ENCODE measurements at regions not wholly inside any gene's neighbourhood (a gene's known extent, or its start where the extent isn't known, plus 50 kb on each side); places are given as distances from the start of the nearest gene placed in this dataset.

DNA sequence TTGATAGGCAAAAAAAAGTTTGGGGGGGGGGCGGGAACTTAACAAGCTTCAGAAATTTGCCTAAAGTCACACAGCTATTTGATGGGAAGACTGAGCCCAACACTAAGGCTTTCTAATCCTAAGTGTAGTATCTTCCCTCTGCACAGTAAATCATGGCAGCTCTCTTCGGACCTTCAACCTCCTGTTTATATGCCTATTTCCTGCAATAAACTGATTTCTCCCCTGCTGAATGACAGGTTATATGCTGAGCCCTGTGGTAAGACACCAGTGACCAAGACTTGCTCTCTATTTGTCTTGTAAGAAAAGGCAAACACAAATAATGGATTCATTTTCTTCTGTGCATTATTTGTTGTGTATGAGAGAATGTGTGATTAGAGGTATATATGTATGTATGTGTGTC is 355.8 kb upstream of the ARRDC4 start:
- Histone ChIP-seq H3K79me2 (ENCODE audit: control insufficient read depth, insufficient read depth, low read length) (no peaks in the 10 kb centered on the region), H4K20me1 (replicated peaks; ENCODE audit: control insufficient read depth, extremely low read depth, insufficient read depth, low read length) (no peaks in the 10 kb centered on the region), H3K27ac (ENCODE audit: insufficient read depth, low read depth, low read length) (no peak overlapping the region), H3K27me3 (ENCODE audit: control insufficient read depth in 2 of 2, insufficient read depth in 2 of 2, low read length in 2 of 2) (no peaks in the 10 kb centered on the region), H3K4me2 (ENCODE audit: insufficient read depth, low read length) (no peak overlapping the region), H3K4me3 (replicated peaks in 1 of 3; ENCODE audit: insufficient read depth in 1 of 3, low read depth in 1 of 3, low read length in 3 of 3) (no peak overlapping the region), H2AFZ (ENCODE audit: low read depth, low read length) (no peak overlapping the region), H3K36me3 (ENCODE audit: control insufficient read depth in 2 of 2, extremely low read depth in 1 of 2, insufficient read depth in 2 of 2, low read length in 2 of 2) (no peaks in the 10 kb centered on the region), H3K9me3 (replicated peaks; ENCODE audit: control insufficient read depth, insufficient read depth, low read length) (no peaks in the 10 kb centered on the region), H3K9ac (replicated peaks; ENCODE audit: extremely low read depth, insufficient read depth, low read length) (no peak overlapping the region), H3K9me1 (replicated peaks; ENCODE audit: control insufficient read depth, extremely low read depth, insufficient read depth, low read length) (no peaks in the 10 kb centered on the region), H3K4me1 (ENCODE audit: control insufficient read depth, extremely low read depth, insufficient read depth, low read length) (no peaks in the 10 kb centered on the region)
- FAIRE-seq = no peak
- intact Hi-C loops (cut with micrococcal nuclease) (no loop called here), dilution Hi-C loops (cut with MboI; ENCODE audit: extremely low pct_ligation_motif_present, low sequenced_read_pairs) (no loop called here)
- DNase-seq (ENCODE audit: low read depth, low spot score) = no peak
- TF ChIP-seq EZH2 (IDR thresholded peaks at IDR 0.05; ENCODE audit: borderline replicate concordance, low read depth, low read length, severe bottlenecking) (no peak), POLR2AphosphoS5 (IDR thresholded peaks at IDR 0.05; ENCODE audit: insufficient read depth, low read depth, low read length) (no peak), GATA2 (IDR thresholded peaks at IDR 0.05; ENCODE audit: insufficient read depth, insufficient read length, low read depth, low read length) (no peak), MYC (IDR thresholded peaks at IDR 0.05; ENCODE audit: low read depth, low read length) (no peak), FOS (IDR thresholded peaks at IDR 0.05; ENCODE audit: borderline replicate concordance, insufficient read depth, low read length) (no peak), JUN (IDR thresholded peaks at IDR 0.05; ENCODE audit: borderline replicate concordance, insufficient read depth, insufficient read length, low read depth) (no peak), POLR2A (IDR thresholded peaks at IDR 0.05; ENCODE audit: low read depth, low read length) (no peak)
- TF ChIP-seq, protein P1, sequence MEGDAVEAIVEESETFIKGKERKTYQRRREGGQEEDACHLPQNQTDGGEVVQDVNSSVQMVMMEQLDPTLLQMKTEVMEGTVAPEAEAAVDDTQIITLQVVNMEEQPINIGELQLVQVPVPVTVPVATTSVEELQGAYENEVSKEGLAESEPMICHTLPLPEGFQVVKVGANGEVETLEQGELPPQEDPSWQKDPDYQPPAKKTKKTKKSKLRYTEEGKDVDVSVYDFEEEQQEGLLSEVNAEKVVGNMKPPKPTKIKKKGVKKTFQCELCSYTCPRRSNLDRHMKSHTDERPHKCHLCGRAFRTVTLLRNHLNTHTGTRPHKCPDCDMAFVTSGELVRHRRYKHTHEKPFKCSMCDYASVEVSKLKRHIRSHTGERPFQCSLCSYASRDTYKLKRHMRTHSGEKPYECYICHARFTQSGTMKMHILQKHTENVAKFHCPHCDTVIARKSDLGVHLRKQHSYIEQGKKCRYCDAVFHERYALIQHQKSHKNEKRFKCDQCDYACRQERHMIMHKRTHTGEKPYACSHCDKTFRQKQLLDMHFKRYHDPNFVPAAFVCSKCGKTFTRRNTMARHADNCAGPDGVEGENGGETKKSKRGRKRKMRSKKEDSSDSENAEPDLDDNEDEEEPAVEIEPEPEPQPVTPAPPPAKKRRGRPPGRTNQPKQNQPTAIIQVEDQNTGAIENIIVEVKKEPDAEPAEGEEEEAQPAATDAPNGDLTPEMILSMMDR (IDR thresholded peaks at IDR 0.05; ENCODE audit: extremely low read depth in 1 of 2, insufficient read depth in 1 of 2, low read depth in 1 of 2, low read length in 2 of 2) = no peak
- TF ChIP-seq, protein P2, sequence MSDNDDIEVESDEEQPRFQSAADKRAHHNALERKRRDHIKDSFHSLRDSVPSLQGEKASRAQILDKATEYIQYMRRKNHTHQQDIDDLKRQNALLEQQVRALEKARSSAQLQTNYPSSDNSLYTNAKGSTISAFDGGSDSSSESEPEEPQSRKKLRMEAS (IDR thresholded peaks at IDR 0.05; ENCODE audit: insufficient read depth, insufficient read length) = no peak
- BruUV-seq (replicated peaks) = no TSS peak
- CTCF ChIA-PET = interaction anchor here (0.6 to 1.2 kb wide), 4 partner anchors 9 to 266 kb away, joined by 3 read pairs; no protein-coding TSS in a partner anchor
- POLR2A ChIA-PET = no interaction called here

Measured in endothelial cell of umbilical vein (primary cell).